OCI-LY3 (cell line): ENCODE measurements at regions not wholly inside any gene's neighbourhood (a gene's known extent, or its start where the extent isn't known, plus 50 kb on each side); places are given as distances from the start of the nearest gene placed in this dataset.

ENCODE experiments used
- EZH2phosphoT487 ChIP-seq: fragments of 200-600 bp; shearing (Covaris generic); IDR thresholded peaks from 2 replicates; pipeline ENCODE4 v1.6.1; 2018; ENCODE audit warnings: antibody characterized with exemption, mixed run types, low read depth
- TF ChIP-seq, protein P1 (sequence below): fragments of 200-600, 300-600 bp; sonication (generic); IDR thresholded peaks from 2 replicates; pipeline ENCODE4 v1.5.1; 2014; ENCODE audit warnings: antibody characterized with exemption, low read length, low read depth

DNA sequence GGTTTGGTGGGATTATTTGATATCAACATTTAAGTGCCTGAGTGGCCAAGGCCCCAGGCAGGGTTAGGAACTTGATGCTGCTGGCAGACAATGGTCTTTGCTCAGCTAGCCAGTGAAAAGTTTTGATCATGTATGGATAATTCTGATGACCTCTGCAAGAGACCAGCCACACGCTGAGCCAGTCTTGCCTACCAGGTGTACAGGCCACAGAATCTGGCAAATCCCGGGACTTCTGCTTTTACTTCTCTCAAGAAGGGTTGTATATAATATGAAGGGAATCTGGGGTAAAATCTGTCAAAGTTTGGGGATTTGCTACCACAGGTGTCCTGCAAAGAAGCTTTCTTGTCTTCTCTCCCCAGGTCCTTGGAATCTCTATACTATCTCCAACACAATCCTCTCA, 331.4 kb upstream of the GOLIM4 start:
- TF ChIP-seq, protein P1, sequence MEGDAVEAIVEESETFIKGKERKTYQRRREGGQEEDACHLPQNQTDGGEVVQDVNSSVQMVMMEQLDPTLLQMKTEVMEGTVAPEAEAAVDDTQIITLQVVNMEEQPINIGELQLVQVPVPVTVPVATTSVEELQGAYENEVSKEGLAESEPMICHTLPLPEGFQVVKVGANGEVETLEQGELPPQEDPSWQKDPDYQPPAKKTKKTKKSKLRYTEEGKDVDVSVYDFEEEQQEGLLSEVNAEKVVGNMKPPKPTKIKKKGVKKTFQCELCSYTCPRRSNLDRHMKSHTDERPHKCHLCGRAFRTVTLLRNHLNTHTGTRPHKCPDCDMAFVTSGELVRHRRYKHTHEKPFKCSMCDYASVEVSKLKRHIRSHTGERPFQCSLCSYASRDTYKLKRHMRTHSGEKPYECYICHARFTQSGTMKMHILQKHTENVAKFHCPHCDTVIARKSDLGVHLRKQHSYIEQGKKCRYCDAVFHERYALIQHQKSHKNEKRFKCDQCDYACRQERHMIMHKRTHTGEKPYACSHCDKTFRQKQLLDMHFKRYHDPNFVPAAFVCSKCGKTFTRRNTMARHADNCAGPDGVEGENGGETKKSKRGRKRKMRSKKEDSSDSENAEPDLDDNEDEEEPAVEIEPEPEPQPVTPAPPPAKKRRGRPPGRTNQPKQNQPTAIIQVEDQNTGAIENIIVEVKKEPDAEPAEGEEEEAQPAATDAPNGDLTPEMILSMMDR, result no peak
- TF ChIP-seq EZH2phosphoT487, result no peak
